ENCODE measurements at regions not wholly inside any gene's neighbourhood (a gene's known extent, or its start where the extent isn't known, plus 50 kb on each side); places are given as distances from the start of the nearest gene placed in this dataset.

DNA sequence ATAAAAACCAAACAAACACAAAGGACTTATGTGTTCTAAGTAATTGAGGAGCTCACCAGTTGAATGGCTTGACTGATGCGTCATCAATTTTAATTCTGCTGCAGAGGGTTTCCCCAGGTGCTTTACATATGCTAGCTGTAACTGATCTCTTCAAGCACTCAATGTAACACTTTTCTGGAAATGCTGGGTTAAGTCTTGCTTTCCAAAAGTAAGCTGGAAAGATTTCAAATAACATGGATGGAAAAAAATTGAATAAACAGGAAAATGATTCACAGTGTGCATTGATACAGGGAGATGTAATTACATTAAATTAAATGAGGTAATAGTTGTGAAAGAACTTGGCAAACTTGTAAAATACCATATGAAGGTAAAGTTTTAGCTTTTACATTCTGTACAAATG is 186.7 kb upstream of the WDFY3 start:
- no peak overlapping the region for H3K4me3 ChIP-seq (ENCODE audit: low read depth, low read length)
- TF ChIP-seq, protein P1, sequence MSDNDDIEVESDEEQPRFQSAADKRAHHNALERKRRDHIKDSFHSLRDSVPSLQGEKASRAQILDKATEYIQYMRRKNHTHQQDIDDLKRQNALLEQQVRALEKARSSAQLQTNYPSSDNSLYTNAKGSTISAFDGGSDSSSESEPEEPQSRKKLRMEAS (IDR thresholded peaks at IDR 0.05; ENCODE audit: low read depth, low read length): no peak
- TF ChIP-seq POLR2A (IDR thresholded peaks at IDR 0.05; ENCODE audit: extremely low read depth, insufficient read length) (no peak), MYC (IDR thresholded peaks at IDR 0.05; ENCODE audit: low read depth, low read length) (no peak)
- TF ChIP-seq, protein P2, sequence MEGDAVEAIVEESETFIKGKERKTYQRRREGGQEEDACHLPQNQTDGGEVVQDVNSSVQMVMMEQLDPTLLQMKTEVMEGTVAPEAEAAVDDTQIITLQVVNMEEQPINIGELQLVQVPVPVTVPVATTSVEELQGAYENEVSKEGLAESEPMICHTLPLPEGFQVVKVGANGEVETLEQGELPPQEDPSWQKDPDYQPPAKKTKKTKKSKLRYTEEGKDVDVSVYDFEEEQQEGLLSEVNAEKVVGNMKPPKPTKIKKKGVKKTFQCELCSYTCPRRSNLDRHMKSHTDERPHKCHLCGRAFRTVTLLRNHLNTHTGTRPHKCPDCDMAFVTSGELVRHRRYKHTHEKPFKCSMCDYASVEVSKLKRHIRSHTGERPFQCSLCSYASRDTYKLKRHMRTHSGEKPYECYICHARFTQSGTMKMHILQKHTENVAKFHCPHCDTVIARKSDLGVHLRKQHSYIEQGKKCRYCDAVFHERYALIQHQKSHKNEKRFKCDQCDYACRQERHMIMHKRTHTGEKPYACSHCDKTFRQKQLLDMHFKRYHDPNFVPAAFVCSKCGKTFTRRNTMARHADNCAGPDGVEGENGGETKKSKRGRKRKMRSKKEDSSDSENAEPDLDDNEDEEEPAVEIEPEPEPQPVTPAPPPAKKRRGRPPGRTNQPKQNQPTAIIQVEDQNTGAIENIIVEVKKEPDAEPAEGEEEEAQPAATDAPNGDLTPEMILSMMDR (IDR thresholded peaks at IDR 0.05; ENCODE audit: low read depth, low read length): no peak
- no peak for DNase-seq (ENCODE audit: low read depth)

DNA sequence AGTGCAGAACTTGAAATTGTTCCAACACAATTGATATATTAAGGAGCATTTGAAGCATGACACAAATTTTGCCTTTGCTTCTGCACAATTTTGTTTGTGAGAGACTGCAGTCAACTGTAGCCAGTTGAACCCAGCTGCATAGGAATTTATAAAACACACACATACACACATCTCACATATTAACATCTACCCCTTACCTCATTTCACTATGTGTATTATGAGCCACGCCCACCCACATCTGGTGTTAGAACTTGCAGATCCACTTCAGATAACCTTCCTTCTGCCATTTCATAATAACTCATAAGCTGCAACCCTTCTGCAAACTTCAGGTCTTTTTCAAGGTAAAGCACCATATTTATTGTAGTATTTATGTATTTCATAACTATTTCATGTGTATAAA is 188.1 kb upstream of the WDFY3 start:
- no peak overlapping the region for H3K4me3 ChIP-seq (ENCODE audit: low read depth, low read length)
- no peak for DNase-seq (ENCODE audit: low read depth)
- TF ChIP-seq, protein P2 (IDR thresholded peaks at IDR 0.05; ENCODE audit: low read depth, low read length): no peak
- TF ChIP-seq MYC (IDR thresholded peaks at IDR 0.05; ENCODE audit: low read depth, low read length) (no peak), POLR2A (IDR thresholded peaks at IDR 0.05; ENCODE audit: extremely low read depth, insufficient read length) (no peak)
- TF ChIP-seq, protein P1 (IDR thresholded peaks at IDR 0.05; ENCODE audit: low read depth, low read length): no peak

DNA sequence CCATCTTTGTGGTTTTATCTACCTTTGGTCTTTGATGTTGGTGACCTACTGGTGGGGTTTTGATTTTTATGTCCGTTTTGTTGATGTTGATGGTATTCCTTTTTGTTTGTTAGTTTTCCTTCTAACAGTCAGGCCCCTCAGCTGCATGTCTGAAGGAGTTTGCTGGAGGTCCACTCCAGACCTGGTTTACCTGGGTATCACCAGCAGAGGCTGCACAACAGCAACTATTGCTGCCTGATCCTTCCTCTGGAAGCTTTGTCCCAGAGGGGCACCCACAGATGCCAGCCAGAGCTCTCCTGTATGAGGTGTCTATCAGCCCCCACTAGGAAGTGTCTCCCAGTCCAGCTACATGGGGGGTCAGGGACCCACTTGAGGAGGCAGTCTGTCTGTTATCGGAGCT is 199.3 kb upstream of the WDFY3 start:
- no peak overlapping the region for H3K4me3 ChIP-seq (ENCODE audit: low read depth, low read length)
- TF ChIP-seq, protein P2 (IDR thresholded peaks at IDR 0.05; ENCODE audit: low read depth, low read length): no peak
- TF ChIP-seq, protein P1 (IDR thresholded peaks at IDR 0.05; ENCODE audit: low read depth, low read length): no peak
- no peak for TF ChIP-seq POLR2A (IDR thresholded peaks at IDR 0.05; ENCODE audit: extremely low read depth, insufficient read length)
- TF ChIP-seq MYC (IDR thresholded peaks at IDR 0.05; ENCODE audit: low read depth, low read length): no peak

DNA sequence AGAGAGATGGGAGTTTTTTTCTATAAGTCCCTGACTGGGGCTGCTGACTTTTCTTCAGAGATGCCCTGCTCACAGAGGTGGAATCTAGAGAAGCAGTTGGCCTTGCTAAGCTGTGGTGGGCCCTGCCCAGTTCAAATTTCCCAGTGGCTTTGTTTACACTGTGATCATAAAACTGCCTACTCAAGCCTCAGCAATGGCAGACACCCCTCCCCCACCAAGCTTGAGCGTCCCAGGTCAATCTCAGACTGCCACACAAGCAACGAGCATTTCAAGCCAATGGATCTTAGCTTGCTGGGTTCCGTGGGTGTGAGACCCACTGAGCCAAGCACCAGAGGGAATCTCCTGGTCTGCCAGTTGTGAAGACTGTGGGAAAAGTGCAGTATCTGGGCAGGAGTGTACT is 199.8 kb upstream of the WDFY3 start:
- no peak for DNase-seq (ENCODE audit: low read depth)
- TF ChIP-seq MYC (IDR thresholded peaks at IDR 0.05; ENCODE audit: low read depth, low read length) (no peak), POLR2A (IDR thresholded peaks at IDR 0.05; ENCODE audit: extremely low read depth, insufficient read length) (no peak)
- TF ChIP-seq, protein P1 (IDR thresholded peaks at IDR 0.05; ENCODE audit: low read depth, low read length): no peak
- TF ChIP-seq, protein P2 (IDR thresholded peaks at IDR 0.05; ENCODE audit: low read depth, low read length): no peak

More for the DNA sequence above, 199.3 kb upstream of the WDFY3 start:
- DNase-seq (ENCODE audit: low read depth): no peak

DNA sequence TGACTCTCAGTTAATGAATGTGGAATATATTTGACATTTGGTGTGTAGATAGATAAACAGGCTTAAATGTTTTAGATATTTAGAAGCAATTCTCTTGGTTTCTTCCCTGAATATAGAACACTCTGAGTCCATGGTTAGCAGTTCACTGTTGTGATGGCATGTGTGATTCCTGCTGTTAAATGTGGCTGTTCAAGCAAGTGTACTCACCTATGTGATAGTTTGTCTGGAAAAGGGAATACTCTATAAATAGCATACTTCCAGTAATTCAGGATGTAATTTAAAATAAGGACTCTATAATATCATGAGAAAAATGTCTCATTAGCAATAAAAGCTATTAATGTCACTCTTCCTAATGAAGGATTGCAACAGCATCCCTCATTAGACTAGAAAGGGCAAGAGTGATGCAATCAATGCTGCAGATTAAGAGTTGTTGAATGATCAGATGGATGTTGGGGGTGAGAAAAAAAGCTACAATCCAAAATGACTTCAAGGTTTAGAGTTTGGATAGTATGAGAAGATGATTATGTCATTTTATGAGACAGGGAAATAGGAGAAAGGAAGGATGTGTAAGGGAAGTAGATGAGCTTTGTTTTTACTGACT is 201.8 kb upstream of the WDFY3 start:
- no peak overlapping the region for H3K4me3 ChIP-seq (ENCODE audit: low read depth, low read length)
- TF ChIP-seq, protein P2 (IDR thresholded peaks at IDR 0.05; ENCODE audit: low read depth, low read length): no peak
- TF ChIP-seq MYC (IDR thresholded peaks at IDR 0.05; ENCODE audit: low read depth, low read length) (no peak), POLR2A (IDR thresholded peaks at IDR 0.05; ENCODE audit: extremely low read depth, insufficient read length) (no peak)
- TF ChIP-seq, protein P1 (IDR thresholded peaks at IDR 0.05; ENCODE audit: low read depth, low read length): no peak
- no peak for DNase-seq (ENCODE audit: low read depth)

More for the DNA sequence above, 199.8 kb upstream of the WDFY3 start:
- no peak overlapping the region for H3K4me3 ChIP-seq (ENCODE audit: low read depth, low read length)
